Ishikawa (cell line): ENCODE measurements at regions not wholly inside any gene's neighbourhood (a gene's known extent, or its start where the extent isn't known, plus 50 kb on each side); places are given as distances from the start of the nearest gene placed in this dataset.

Experiments
- CEBPB ChIP-seq: IDR thresholded peaks from 2 replicates; pipeline ENCODE4 v1.6.1; 2012
- TCF12 ChIP-seq: IDR thresholded peaks from 2 replicates; pipeline ENCODE4 v1.6.1; 2012; ENCODE audit warnings: low read depth

- no peak for TF ChIP-seq TCF12
- no peak for TF ChIP-seq CEBPB
Measured at GRCh38 chr15:79209116-79209515, 73.4 kb upstream of the ANKRD34C start.
